ENCODE measurements at regions not wholly inside any gene's neighbourhood (a gene's known extent, or its start where the extent isn't known, plus 50 kb on each side); places are given as distances from the start of the nearest gene placed in this dataset.

GRCh38 chr7:49060743-49061142 lies 136.4 kb downstream of the CDC14C start:
- TF ChIP-seq CTCF (IDR thresholded peaks at IDR 0.05): no peak
- no peak for TF ChIP-seq EP300 (IDR thresholded peaks at IDR 0.05)
- TF ChIP-seq POLR2A (IDR thresholded peaks at IDR 0.05): no peak
